Activated CD4-positive, alpha-beta T cell treated with anti-CD3 and anti-CD28 coated beads for 36 hours (primary cell): ENCODE measurements at regions not wholly inside any gene's neighbourhood (a gene's known extent, or its start where the extent isn't known, plus 50 kb on each side); places are given as distances from the start of the nearest gene placed in this dataset.
"Not testable (repeated sequence)": the region's sequence is repeated elsewhere in the genome, so short reads cannot be mapped to it uniquely, and the experiment has no call there.

Experiments
- ATAC-seq: fragments of 200-7000 bp; cut with Tn5 transposase; one replicate; pipeline ENCODE4 v1.10.0; 2021; ENCODE audit warnings: mild to moderate bottlenecking, moderate library complexity
- CTCF ChIA-PET: fragments of 350-600 bp; sonication (Branson Sonifier 250); formaldehyde crosslinking; loops from one replicate; lab custom pipeline; 2021; ENCODE audit warnings: antibody characterized with exemption; lab: Charles Lee
- POLR2A ChIA-PET: fragments of 350-600 bp; sonication (Branson Sonifier 250); formaldehyde crosslinking; loops from one replicate; lab custom pipeline; 2021; ENCODE audit warnings: antibody characterized with exemption, inconsistent platforms; lab: Charles Lee
- DNase-seq: peaks from one replicate; pipeline ENCODE4 v3.0.0-alpha.2; 2020
- H3K27ac Mint-ChIP-seq: one replicate; pipeline ENCODE4 v1.8.0; 2021; ENCODE audit warnings: mixed read lengths
- H3K27me3 Mint-ChIP-seq: one replicate; pipeline ENCODE4 v1.8.0; 2021; ENCODE audit warnings: mixed read lengths
- H3K36me3 Mint-ChIP-seq: one replicate; pipeline ENCODE4 v1.8.0; 2021; ENCODE audit warnings: low read depth, mixed read lengths
- H3K4me1 Mint-ChIP-seq: one replicate; pipeline ENCODE4 v1.8.0; 2021; ENCODE audit warnings: mixed read lengths
- H3K4me3 Mint-ChIP-seq: one replicate; pipeline ENCODE4 v1.8.0; 2021; ENCODE audit warnings: mild to moderate bottlenecking, moderate library complexity, mixed read lengths
- H3K9me3 Mint-ChIP-seq: one replicate; pipeline ENCODE4 v1.8.0; 2021; ENCODE audit warnings: low read depth, mixed read lengths
- intact Hi-C, 2 experiments: fragments of 100-400 bp; cut with DNase I in 1 of 2; cut with micrococcal nuclease in 1 of 2; formaldehyde crosslinking; loops; one replicate each; pipeline versions ENCODE4 v1.14.2 to v1.15.1; 2022 to 2024; cut with DNase I, micrococcal nuclease

GRCh38 chr2:239736358-239737143, 288.6 kb downstream of the NDUFA10 start:
- intact Hi-C loops: no loop called here
- H3K4me1 Mint-ChIP-seq: no peaks in the 10 kb centered on the region
- H3K4me3 Mint-ChIP-seq: no peak overlapping the region
- peaks cover 7% of the 10 kb centered on the region for H3K9me3 Mint-ChIP-seq
- DNase-seq (peak; percentile 22), ATAC-seq (no peak)
- no peaks in the 10 kb centered on the region for H3K27me3 Mint-ChIP-seq
- ChIA-PET POLR2A (no interaction called here), CTCF (interaction anchor here (0.5 kb wide), 1 partner anchor 1062 kb away, joined by 4 read pairs; no protein-coding TSS in a partner anchor)
- no peak overlapping the region for H3K27ac Mint-ChIP-seq
- H3K36me3 Mint-ChIP-seq: no peaks in the 10 kb centered on the region

GRCh38 chr2:239735829-239736357, 289.2 kb downstream of the NDUFA10 start:
- Mint-ChIP-seq H3K27ac (no peak overlapping the region), H3K27me3 (no peaks in the 10 kb centered on the region), H3K4me3 (no peak overlapping the region), H3K36me3 (no peaks in the 10 kb centered on the region), H3K4me1 (no peaks in the 10 kb centered on the region), H3K9me3 (peaks cover 7% of the 10 kb centered on the region)
- no peak for ATAC-seq
- POLR2A ChIA-PET: no interaction called here
- CTCF ChIA-PET: interaction anchor here (0.5 kb wide), 1 partner anchor 1062 kb away, joined by 4 read pairs; no protein-coding TSS in a partner anchor
- intact Hi-C loops: no loop called here
- no peak for DNase-seq

- ATAC-seq: no peak
Observed at GRCh38 chr2:239735131-239735828, 289.9 kb downstream of the NDUFA10 start.

GRCh38 chr2:239734436-239735005, 290.6 kb downstream of the NDUFA10 start:
- DNase-seq: no peak
- Mint-ChIP-seq H3K4me3 (no peak overlapping the region), H3K9me3 (peaks cover 7% of the 10 kb centered on the region), H3K36me3 (no peaks in the 10 kb centered on the region), H3K27ac (no peak overlapping the region), H3K4me1 (no peaks in the 10 kb centered on the region), H3K27me3 (no peaks in the 10 kb centered on the region)
- POLR2A ChIA-PET: no interaction called here
- CTCF ChIA-PET: interaction anchor here (0.6 kb wide), 1 partner anchor 288 kb away, joined by 4 read pairs; no protein-coding TSS in a partner anchor
- no peak for ATAC-seq
- intact Hi-C loops: no loop called here

More at GRCh38 chr2:239735131-239735828, 289.9 kb downstream of the NDUFA10 start:
- H3K36me3 Mint-ChIP-seq: no peaks in the 10 kb centered on the region
- intact Hi-C loops: no loop called here
- no peaks in the 10 kb centered on the region for H3K4me1 Mint-ChIP-seq
- H3K9me3 Mint-ChIP-seq: peaks cover 7% of the 10 kb centered on the region
- DNase-seq: no peak
- no peak overlapping the region for H3K4me3 Mint-ChIP-seq
- ChIA-PET POLR2A (no interaction called here), CTCF (interaction anchor here (0.6 kb wide), 1 partner anchor 289 kb away, joined by 4 read pairs; no protein-coding TSS in a partner anchor)
- H3K27ac Mint-ChIP-seq: no peak overlapping the region
- H3K27me3 Mint-ChIP-seq: no peaks in the 10 kb centered on the region

GRCh38 chr2:239732666-239733010, 292.5 kb downstream of the NDUFA10 start:
- DNase-seq (no peak), ATAC-seq (no peak)
- H3K4me3 Mint-ChIP-seq: no peak overlapping the region
- ChIA-PET CTCF (no interaction called here), POLR2A (no interaction called here)
- no peaks in the 10 kb centered on the region for H3K27me3 Mint-ChIP-seq
- H3K27ac Mint-ChIP-seq: no peak overlapping the region
- no peaks in the 10 kb centered on the region for H3K4me1 Mint-ChIP-seq
- H3K36me3 Mint-ChIP-seq: no peaks in the 10 kb centered on the region
- intact Hi-C loops: no loop called here
- peaks cover 7% of the 10 kb centered on the region for H3K9me3 Mint-ChIP-seq

- Mint-ChIP-seq H3K4me1 (no peaks in the 10 kb centered on the region), H3K4me3 (no peak overlapping the region), H3K36me3 (no peaks in the 10 kb centered on the region), H3K27ac (no peak overlapping the region), H3K27me3 (no peaks in the 10 kb centered on the region), H3K9me3 (peaks cover 7% of the 10 kb centered on the region)
- CTCF ChIA-PET: no interaction called here
- POLR2A ChIA-PET: no interaction called here
- intact Hi-C loops: no loop called here
- ATAC-seq (no peak), DNase-seq (no peak)
Observed at GRCh38 chr2:239731998-239732665, 293.0 kb downstream of the NDUFA10 start.

GRCh38 chr2:239731422-239731821, 293.7 kb downstream of the NDUFA10 start:
- no peak overlapping the region for H3K27ac Mint-ChIP-seq
- H3K4me1 Mint-ChIP-seq: no peaks in the 10 kb centered on the region
- ChIA-PET POLR2A (no interaction called here), CTCF (no interaction called here)
- H3K4me3 Mint-ChIP-seq: no peak overlapping the region
- no peak for DNase-seq
- peaks cover 7% of the 10 kb centered on the region for H3K9me3 Mint-ChIP-seq
- no peak for ATAC-seq
- intact Hi-C loops: no loop called here
- no peaks in the 10 kb centered on the region for H3K27me3 Mint-ChIP-seq
- H3K36me3 Mint-ChIP-seq: no peaks in the 10 kb centered on the region

- Mint-ChIP-seq H3K36me3 (no peaks in the 10 kb centered on the region), H3K27me3 (no peaks in the 10 kb centered on the region)
- ATAC-seq: no peak
Observed at GRCh38 chr2:239730897-239731296, 294.2 kb downstream of the NDUFA10 start.

GRCh38 chr2:239730567-239730882, 294.6 kb downstream of the NDUFA10 start:
- H3K9me3 Mint-ChIP-seq, POLR2A ChIA-PET, H3K4me1 Mint-ChIP-seq, H3K27me3 Mint-ChIP-seq, CTCF ChIA-PET, DNase-seq, H3K4me3 Mint-ChIP-seq, H3K36me3 Mint-ChIP-seq, H3K27ac Mint-ChIP-seq, intact Hi-C loops: not testable (repeated sequence)
- ATAC-seq: peak; percentile 39

More at GRCh38 chr2:239730897-239731296, 294.2 kb downstream of the NDUFA10 start:
- H3K4me1 Mint-ChIP-seq: no peaks in the 10 kb centered on the region
- peaks cover 7% of the 10 kb centered on the region for H3K9me3 Mint-ChIP-seq
- no peak for DNase-seq
- no peak overlapping the region for H3K27ac Mint-ChIP-seq
- CTCF ChIA-PET: no interaction called here
- POLR2A ChIA-PET: no interaction called here
- no peak overlapping the region for H3K4me3 Mint-ChIP-seq
- intact Hi-C loops: no loop called here

GRCh38 chr2:239729681-239730566, 295.2 kb downstream of the NDUFA10 start:
- ChIA-PET POLR2A (no interaction called here), CTCF (no interaction called here)
- no peaks in the 10 kb centered on the region for H3K36me3 Mint-ChIP-seq
- ATAC-seq (peak; percentile 33), DNase-seq (peak; percentile 30)
- no peak overlapping the region for H3K4me3 Mint-ChIP-seq
- no peaks in the 10 kb centered on the region for H3K4me1 Mint-ChIP-seq
- H3K27me3 Mint-ChIP-seq: no peaks in the 10 kb centered on the region
- intact Hi-C loops: no loop called here
- H3K27ac Mint-ChIP-seq: no peak overlapping the region
- peaks cover 7% of the 10 kb centered on the region for H3K9me3 Mint-ChIP-seq

- intact Hi-C loops: no loop called here
- peaks cover 6% of the 10 kb centered on the region for H3K9me3 Mint-ChIP-seq
- H3K36me3 Mint-ChIP-seq: no peaks in the 10 kb centered on the region
- POLR2A ChIA-PET: no interaction called here
- no peak overlapping the region for H3K27ac Mint-ChIP-seq
- DNase-seq (no peak), ATAC-seq (no peak)
- H3K4me1 Mint-ChIP-seq: no peaks in the 10 kb centered on the region
- H3K27me3 Mint-ChIP-seq: no peaks in the 10 kb centered on the region
- CTCF ChIA-PET: no interaction called here
- no peak overlapping the region for H3K4me3 Mint-ChIP-seq
Observed at GRCh38 chr2:239729151-239729550, 296.0 kb downstream of the NDUFA10 start.
